Liver (tissue), 3 donors: ENCODE measurements at regions not wholly inside any gene's neighbourhood (a gene's known extent, or its start where the extent isn't known, plus 50 kb on each side); places are given as distances from the start of the nearest gene placed in this dataset.

Source experiments
- EGR1 ChIP-seq, 2 donors: IDR thresholded peaks; 2 replicates each; pipeline ENCODE4 v1.6.1; 2016 to 2018; ENCODE audit warnings: antibody characterized with exemption in 2 of 2, low read depth in 2 of 2
- GABPA ChIP-seq, 2 donors: IDR thresholded peaks in 1 of 2; conservative IDR thresholded peaks in 1 of 2; 2 replicates each; pipeline ENCODE4 v1.6.1; 2016; ENCODE audit warnings: antibody characterized with exemption in 2 of 2, mild to moderate bottlenecking in 1 of 2, moderate library complexity in 1 of 2
- JUND ChIP-seq, 2 donors: IDR thresholded peaks; 2 replicates each; pipeline ENCODE4 v1.6.1; 2016; ENCODE audit warnings: antibody characterized with exemption in 2 of 2
- RAD21 ChIP-seq, 2 donors: IDR thresholded peaks; 2 replicates each; pipeline ENCODE4 v1.6.1; 2016; ENCODE audit warnings: antibody characterized with exemption in 2 of 2, mild to moderate bottlenecking in 2 of 2
- RXRA ChIP-seq, 2 donors: IDR thresholded peaks; 2 replicates each; pipeline ENCODE4 v1.6.1; 2017 to 2018; ENCODE audit warnings: antibody characterized with exemption in 2 of 2, mild to moderate bottlenecking in 1 of 2
- SP1 ChIP-seq: IDR thresholded peaks from 2 replicates; pipeline ENCODE4 v1.6.1; 2018; ENCODE audit warnings: antibody characterized with exemption, mild to moderate bottlenecking
- TAF1 ChIP-seq: conservative IDR thresholded peaks from 2 replicates; pipeline ENCODE4 v1.6.1; 2016; ENCODE audit warnings: antibody characterized with exemption, mild to moderate bottlenecking
- YY1 ChIP-seq: IDR thresholded peaks from 2 replicates; pipeline ENCODE4 v1.6.1; 2016; ENCODE audit warnings: antibody characterized with exemption, mild to moderate bottlenecking
- TF ChIP-seq, protein P1 (sequence below): IDR thresholded peaks from 2 replicates; pipeline ENCODE4 v1.6.1; 2016; ENCODE audit warnings: antibody characterized with exemption
- TF ChIP-seq, protein P2 (sequence below): fragments of 150-350 bp; IDR thresholded peaks from 2 replicates; pipeline ENCODE4 v1.5.1; 2017; ENCODE audit warnings: improper control_type of control experiment, low read depth, low read length; ENCODE audit not compliant: missing input control
- TF ChIP-seq, protein P3 (sequence below): IDR thresholded peaks from 2 replicates; pipeline ENCODE4 v1.6.1; 2016; ENCODE audit warnings: antibody characterized with exemption
- TF ChIP-seq, protein P4 (sequence below): IDR thresholded peaks from 2 replicates; pipeline ENCODE4 v1.6.1; 2016; ENCODE audit warnings: antibody characterized with exemption, mild to moderate bottlenecking
- TF ChIP-seq, protein P5 (sequence below): IDR thresholded peaks from 2 replicates; pipeline ENCODE4 v1.6.1; 2016; ENCODE audit warnings: antibody characterized with exemption
- donor health status: healthy.
- donor health status: healthy.

DNA sequence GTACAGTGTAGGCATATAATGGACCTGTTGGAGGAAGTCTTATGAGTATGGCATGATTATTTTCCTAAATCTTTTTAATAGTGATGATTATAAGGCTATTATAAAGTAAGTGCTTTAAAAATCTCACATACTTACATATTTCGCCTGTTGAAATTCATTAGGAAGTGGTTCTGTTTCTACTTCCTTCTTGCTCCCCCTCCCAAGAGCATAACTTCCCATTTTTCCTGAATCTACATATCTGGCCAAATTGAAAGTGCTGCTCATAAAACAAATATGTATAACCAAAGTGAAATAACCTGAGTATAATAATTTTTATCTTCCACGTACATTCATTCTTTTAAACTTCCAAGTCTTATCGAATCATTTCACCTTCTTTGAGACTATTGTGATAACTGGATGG, 455.6 kb upstream of the SEL1L start:
- TF ChIP-seq, protein P1, sequence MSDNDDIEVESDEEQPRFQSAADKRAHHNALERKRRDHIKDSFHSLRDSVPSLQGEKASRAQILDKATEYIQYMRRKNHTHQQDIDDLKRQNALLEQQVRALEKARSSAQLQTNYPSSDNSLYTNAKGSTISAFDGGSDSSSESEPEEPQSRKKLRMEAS = no peak
- TF ChIP-seq, protein P2, sequence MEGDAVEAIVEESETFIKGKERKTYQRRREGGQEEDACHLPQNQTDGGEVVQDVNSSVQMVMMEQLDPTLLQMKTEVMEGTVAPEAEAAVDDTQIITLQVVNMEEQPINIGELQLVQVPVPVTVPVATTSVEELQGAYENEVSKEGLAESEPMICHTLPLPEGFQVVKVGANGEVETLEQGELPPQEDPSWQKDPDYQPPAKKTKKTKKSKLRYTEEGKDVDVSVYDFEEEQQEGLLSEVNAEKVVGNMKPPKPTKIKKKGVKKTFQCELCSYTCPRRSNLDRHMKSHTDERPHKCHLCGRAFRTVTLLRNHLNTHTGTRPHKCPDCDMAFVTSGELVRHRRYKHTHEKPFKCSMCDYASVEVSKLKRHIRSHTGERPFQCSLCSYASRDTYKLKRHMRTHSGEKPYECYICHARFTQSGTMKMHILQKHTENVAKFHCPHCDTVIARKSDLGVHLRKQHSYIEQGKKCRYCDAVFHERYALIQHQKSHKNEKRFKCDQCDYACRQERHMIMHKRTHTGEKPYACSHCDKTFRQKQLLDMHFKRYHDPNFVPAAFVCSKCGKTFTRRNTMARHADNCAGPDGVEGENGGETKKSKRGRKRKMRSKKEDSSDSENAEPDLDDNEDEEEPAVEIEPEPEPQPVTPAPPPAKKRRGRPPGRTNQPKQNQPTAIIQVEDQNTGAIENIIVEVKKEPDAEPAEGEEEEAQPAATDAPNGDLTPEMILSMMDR = no peak
- TF ChIP-seq RAD21 (IDR thresholded peaks at IDR 0.05) (no peak), EGR1 (IDR thresholded peaks at IDR 0.05; ENCODE audit: low read depth in 2 of 2) (no peak), JUND (IDR thresholded peaks at IDR 0.05) (no peak), YY1 (no peak), TAF1 (no peak), RXRA (IDR thresholded peaks at IDR 0.05) (no peak), SP1 (no peak), GABPA (IDR thresholded peaks at IDR 0.05 in 1 of 2, conservative IDR thresholded peaks at IDR 0.05 in 1 of 2) (no peak)
- TF ChIP-seq, protein P3, sequence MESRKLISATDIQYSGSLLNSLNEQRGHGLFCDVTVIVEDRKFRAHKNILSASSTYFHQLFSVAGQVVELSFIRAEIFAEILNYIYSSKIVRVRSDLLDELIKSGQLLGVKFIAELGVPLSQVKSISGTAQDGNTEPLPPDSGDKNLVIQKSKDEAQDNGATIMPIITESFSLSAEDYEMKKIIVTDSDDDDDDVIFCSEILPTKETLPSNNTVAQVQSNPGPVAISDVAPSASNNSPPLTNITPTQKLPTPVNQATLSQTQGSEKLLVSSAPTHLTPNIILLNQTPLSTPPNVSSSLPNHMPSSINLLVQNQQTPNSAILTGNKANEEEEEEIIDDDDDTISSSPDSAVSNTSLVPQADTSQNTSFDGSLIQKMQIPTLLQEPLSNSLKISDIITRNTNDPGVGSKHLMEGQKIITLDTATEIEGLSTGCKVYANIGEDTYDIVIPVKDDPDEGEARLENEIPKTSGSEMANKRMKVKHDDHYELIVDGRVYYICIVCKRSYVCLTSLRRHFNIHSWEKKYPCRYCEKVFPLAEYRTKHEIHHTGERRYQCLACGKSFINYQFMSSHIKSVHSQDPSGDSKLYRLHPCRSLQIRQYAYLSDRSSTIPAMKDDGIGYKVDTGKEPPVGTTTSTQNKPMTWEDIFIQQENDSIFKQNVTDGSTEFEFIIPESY = no peak
- TF ChIP-seq, protein P4, sequence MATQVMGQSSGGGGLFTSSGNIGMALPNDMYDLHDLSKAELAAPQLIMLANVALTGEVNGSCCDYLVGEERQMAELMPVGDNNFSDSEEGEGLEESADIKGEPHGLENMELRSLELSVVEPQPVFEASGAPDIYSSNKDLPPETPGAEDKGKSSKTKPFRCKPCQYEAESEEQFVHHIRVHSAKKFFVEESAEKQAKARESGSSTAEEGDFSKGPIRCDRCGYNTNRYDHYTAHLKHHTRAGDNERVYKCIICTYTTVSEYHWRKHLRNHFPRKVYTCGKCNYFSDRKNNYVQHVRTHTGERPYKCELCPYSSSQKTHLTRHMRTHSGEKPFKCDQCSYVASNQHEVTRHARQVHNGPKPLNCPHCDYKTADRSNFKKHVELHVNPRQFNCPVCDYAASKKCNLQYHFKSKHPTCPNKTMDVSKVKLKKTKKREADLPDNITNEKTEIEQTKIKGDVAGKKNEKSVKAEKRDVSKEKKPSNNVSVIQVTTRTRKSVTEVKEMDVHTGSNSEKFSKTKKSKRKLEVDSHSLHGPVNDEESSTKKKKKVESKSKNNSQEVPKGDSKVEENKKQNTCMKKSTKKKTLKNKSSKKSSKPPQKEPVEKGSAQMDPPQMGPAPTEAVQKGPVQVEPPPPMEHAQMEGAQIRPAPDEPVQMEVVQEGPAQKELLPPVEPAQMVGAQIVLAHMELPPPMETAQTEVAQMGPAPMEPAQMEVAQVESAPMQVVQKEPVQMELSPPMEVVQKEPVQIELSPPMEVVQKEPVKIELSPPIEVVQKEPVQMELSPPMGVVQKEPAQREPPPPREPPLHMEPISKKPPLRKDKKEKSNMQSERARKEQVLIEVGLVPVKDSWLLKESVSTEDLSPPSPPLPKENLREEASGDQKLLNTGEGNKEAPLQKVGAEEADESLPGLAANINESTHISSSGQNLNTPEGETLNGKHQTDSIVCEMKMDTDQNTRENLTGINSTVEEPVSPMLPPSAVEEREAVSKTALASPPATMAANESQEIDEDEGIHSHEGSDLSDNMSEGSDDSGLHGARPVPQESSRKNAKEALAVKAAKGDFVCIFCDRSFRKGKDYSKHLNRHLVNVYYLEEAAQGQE = no peak
- TF ChIP-seq, protein P5, sequence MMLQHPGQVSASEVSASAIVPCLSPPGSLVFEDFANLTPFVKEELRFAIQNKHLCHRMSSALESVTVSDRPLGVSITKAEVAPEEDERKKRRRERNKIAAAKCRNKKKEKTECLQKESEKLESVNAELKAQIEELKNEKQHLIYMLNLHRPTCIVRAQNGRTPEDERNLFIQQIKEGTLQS = no peak
